ENCODE measurements at regions not wholly inside any gene's neighbourhood (a gene's known extent, or its start where the extent isn't known, plus 50 kb on each side); places are given as distances from the start of the nearest gene placed in this dataset.

GRCh38 chr4:147160908-147161513 lies 215.3 kb upstream of the TTC29 start:
- TF ChIP-seq CTCF (IDR thresholded peaks at IDR 0.05; ENCODE audit: poor library complexity) (peak; percentile 85), EZH2 (IDR thresholded peaks at IDR 0.05; ENCODE audit: borderline replicate concordance) (no peak), EZH2phosphoT487 (IDR thresholded peaks at IDR 0.05; ENCODE audit: low read depth, severe bottlenecking, unreplicated experiment) (no peak)
